Adrenal gland (tissue), 9 donors: ENCODE measurements at regions not wholly inside any gene's neighbourhood (a gene's known extent, or its start where the extent isn't known, plus 50 kb on each side); places are given as distances from the start of the nearest gene placed in this dataset.

Experiments
- DNase-seq, 7 donors: peaks; one replicate each; pipeline ENCODE4 v3.0.0-alpha.2; 2019 to 2020
- H3K27ac ChIP-seq, 5 donors: fragments of 200-600 bp; sonication (generic) in 4 of 5; 1 replicate in 3 of 5; 2 replicates in 2 of 5; pipeline versions ENCODE4 v1.5.1 to v1.8.0; 2016 to 2020; ENCODE audit warnings: mild to moderate bottlenecking in 1 of 5
- H3K27me3 ChIP-seq: fragments of 200-600 bp; 2 replicates; pipeline ENCODE4 v1.8.0; 2021
- H3K36me3 ChIP-seq, 2 donors: fragments of 200-600 bp; replicated peaks in 1 of 2; 1 replicate in 1 of 2; 2 replicates in 1 of 2; pipeline versions ENCODE4 v1.5.1 to v1.8.0; 2018 to 2022
- H3K4me1 ChIP-seq, 2 donors: fragments of 200-600 bp; replicated peaks in 1 of 2; 1 replicate in 1 of 2; 2 replicates in 1 of 2; pipeline versions ENCODE4 v1.5.1 to v1.8.0; 2018 to 2021
- H3K4me3 ChIP-seq, 4 donors: fragments of 200-600 bp; sonication (generic) in 3 of 4; one replicate each; pipeline ENCODE4 v1.5.1; 2016 to 2018
- H3K9me3 ChIP-seq, 3 donors: fragments of 200-600 bp; sonication (generic) in 1 of 3; replicated peaks in 1 of 3; 1 replicate in 2 of 3; 2 replicates in 1 of 3; pipeline versions ENCODE4 v1.5.1 to v1.8.0; 2016 to 2021
- POLR2A ChIP-seq, 2 donors: fragments of 450-650 bp; IDR thresholded peaks; one replicate each; pipeline ENCODE4 v1.6.1; 2017; ENCODE audit warnings: antibody characterized with exemption in 2 of 2, mild to moderate bottlenecking in 2 of 2, moderate library complexity in 1 of 2
- WGBS, 4 donors: extraction: QIAGEN DNeasy Blood & Tissue Kit in 2 of 4; methylation state at CpG; one replicate each; pipeline versions ENCODE4 v1.1.5 to v1.1.7; 2013 to 2017; 5-methylcytosine and 5-hydroxymethylcytosine counted together
- intact Hi-C, 2 donors: fragments of 100-400 bp; cut with DNase I; formaldehyde crosslinking; loops; one replicate each; pipeline versions ENCODE4 v1.14.1 to v1.15.0; 2022 to 2023
- TF ChIP-seq, protein P1 (sequence below), 6 experiments: fragments of 450-650 bp in 4 of 6; fragments of 200-600 bp in 2 of 6; sonication (generic) in 1 of 6; IDR thresholded peaks; 1 replicate in 5 of 6; 2 replicates in 1 of 6; pipeline versions ENCODE4 v1.5.1 to v1.8.0; 2016 to 2021; ENCODE audit warnings: antibody characterized with exemption in 6 of 6, mild to moderate bottlenecking in 2 of 6, moderate library complexity in 1 of 6
- donor health status: healthy with polysubstance abuse.
- donor health status: Bipolar disorder and iron deficiency.
- donor health status: DM: yes; HTN: yes; CAD: no.
- donor health status: DM: no; HTN: no; CAD: no.
- donor health status: DM: no; HTN: no; CAD: no.

DNA sequence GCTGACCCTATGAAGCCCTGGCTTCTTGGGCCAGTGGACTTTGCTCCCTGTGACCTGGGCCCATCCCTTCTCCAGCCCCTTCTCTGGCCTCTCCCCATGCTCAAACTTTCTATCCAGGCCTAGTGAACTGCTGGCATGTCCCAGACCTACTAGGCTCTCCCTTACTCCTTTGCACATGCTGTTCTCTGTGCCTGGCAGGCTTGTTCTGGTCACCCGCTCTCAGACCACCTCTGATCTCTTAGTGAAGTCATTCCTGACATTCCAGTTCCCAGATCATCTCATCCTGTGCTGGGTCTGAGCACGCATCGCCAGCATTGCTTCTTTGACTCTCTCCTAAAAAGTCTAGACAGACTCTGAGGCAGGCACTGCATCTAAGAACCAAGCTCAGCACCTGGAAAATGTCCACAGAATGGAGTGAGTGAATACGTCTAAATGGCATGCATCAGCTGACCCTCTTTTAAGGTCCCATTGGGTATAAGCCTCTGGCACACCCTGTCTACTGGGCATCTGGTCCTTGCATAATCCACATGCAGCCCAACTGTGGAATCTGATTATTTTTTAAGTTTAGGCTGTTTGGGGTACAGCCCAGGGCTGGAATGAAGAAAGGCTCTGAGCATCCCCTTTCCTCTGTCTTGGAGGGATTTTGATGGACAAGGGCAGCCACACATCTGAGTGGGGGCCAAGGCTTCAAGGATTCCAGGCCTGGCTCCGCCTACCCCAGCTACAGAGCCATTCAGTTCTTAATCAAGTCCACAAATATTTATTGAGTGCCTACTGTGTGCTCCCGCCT is 130.6 kb upstream of the HAAO start:
- peak overlapping the region in 3 of 5 donors; percentile 72 to 88 (median 78) for H3K27ac ChIP-seq
- no peaks in the 10 kb centered on the region for H3K27me3 ChIP-seq
- WGBS, 4 donors = 71 to 85% (median 81%) methylated on average over 5 to 6 of the region's 6 CpGs
- no peak overlapping the region for H3K4me3 ChIP-seq
- TF ChIP-seq, protein P1, sequence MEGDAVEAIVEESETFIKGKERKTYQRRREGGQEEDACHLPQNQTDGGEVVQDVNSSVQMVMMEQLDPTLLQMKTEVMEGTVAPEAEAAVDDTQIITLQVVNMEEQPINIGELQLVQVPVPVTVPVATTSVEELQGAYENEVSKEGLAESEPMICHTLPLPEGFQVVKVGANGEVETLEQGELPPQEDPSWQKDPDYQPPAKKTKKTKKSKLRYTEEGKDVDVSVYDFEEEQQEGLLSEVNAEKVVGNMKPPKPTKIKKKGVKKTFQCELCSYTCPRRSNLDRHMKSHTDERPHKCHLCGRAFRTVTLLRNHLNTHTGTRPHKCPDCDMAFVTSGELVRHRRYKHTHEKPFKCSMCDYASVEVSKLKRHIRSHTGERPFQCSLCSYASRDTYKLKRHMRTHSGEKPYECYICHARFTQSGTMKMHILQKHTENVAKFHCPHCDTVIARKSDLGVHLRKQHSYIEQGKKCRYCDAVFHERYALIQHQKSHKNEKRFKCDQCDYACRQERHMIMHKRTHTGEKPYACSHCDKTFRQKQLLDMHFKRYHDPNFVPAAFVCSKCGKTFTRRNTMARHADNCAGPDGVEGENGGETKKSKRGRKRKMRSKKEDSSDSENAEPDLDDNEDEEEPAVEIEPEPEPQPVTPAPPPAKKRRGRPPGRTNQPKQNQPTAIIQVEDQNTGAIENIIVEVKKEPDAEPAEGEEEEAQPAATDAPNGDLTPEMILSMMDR (IDR thresholded peaks at IDR 0.05) = no peak
- TF ChIP-seq POLR2A (IDR thresholded peaks at IDR 0.05) = no peak
- H3K9me3 ChIP-seq = no peaks in the 10 kb centered on the region
- intact Hi-C loops = loop anchor here in 1 of 2 donors (10.0 kb wide), 1 partner anchor 58 kb away; no protein-coding TSS in a partner anchor
- no peaks in the 10 kb centered on the region for H3K36me3 ChIP-seq
- peaks cover 9 to 51% of the 10 kb centered on the region in 2 donors for H3K4me1 ChIP-seq
- DNase-seq = no peak

DNA sequence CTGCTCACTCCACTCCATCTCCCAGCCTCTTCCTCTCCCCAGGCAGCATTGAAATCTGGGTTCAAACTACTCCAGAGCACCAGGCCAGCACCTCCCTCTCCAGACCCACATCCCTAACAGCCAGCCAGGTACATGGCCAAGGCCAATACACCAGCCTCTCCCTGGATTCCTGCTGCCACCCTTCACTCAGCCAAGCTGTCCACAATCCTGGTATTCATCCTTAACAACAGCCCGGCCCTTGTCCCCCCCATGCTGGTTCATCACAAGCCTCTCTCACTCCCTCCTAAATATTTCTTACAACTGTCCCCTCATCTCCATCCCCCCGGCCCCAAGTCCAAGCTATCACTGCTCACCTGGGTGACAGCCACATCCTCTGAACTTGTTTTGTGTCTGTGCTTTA is 129.9 kb upstream of the HAAO start:
- no peaks in the 10 kb centered on the region for H3K27me3 ChIP-seq
- no peak overlapping the region for H3K4me3 ChIP-seq
- 76 to 95% (median 87%) methylated on average over 2 of the region's 2 CpGs for WGBS, 4 donors
- H3K27ac ChIP-seq = peak overlapping the region in 3 of 5 donors; percentile 72 to 88 (median 78)
- DNase-seq = no peak
- TF ChIP-seq POLR2A (IDR thresholded peaks at IDR 0.05) = no peak
- TF ChIP-seq, protein P1 (IDR thresholded peaks at IDR 0.05) = no peak
- H3K4me1 ChIP-seq = peaks cover 9 to 47% of the 10 kb centered on the region in 2 donors
- H3K9me3 ChIP-seq = no peaks in the 10 kb centered on the region
- intact Hi-C loops = loop anchor here in 1 of 2 donors (10.0 kb wide), 1 partner anchor 57 kb away; no protein-coding TSS in a partner anchor
- H3K36me3 ChIP-seq = no peaks in the 10 kb centered on the region

DNA sequence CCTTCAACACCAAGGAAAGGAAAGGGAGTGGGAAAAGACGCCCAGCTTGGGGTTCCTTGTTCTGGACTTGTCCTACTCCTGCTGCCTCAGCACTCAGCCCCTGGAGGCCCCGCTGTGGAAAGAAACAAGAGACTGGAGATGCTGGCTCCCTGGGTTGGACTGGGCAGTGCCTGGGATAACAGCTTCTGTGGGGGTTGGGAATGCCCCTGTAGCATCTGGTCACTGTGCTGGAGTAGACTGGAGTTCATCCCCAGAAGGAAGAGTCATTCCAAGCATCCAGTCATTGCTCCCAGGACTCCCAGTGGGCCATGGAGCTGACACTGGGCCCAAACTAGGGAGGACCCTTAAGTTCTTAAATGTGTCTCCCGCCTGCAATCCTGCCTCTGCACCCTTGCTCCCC is 129.3 kb upstream of the HAAO start:
- intact Hi-C loops = loop anchor here in 1 of 2 donors (10.0 kb wide), 1 partner anchor 57 kb away; no protein-coding TSS in a partner anchor
- H3K4me1 ChIP-seq = peaks cover 9 to 42% of the 10 kb centered on the region in 2 donors
- peak overlapping the region in 2 of 5 donors; percentile 78 to 88 for H3K27ac ChIP-seq
- no peaks in the 10 kb centered on the region for H3K9me3 ChIP-seq
- H3K4me3 ChIP-seq = no peak overlapping the region
- H3K27me3 ChIP-seq = no peaks in the 10 kb centered on the region
- no peaks in the 10 kb centered on the region for H3K36me3 ChIP-seq
- no peak for DNase-seq
- 90 to 99% (median 94%) methylated on average over 2 to 3 of the region's 3 CpGs for WGBS, 4 donors
- TF ChIP-seq POLR2A (IDR thresholded peaks at IDR 0.05) = no peak
- TF ChIP-seq, protein P1 (IDR thresholded peaks at IDR 0.05) = no peak

DNA sequence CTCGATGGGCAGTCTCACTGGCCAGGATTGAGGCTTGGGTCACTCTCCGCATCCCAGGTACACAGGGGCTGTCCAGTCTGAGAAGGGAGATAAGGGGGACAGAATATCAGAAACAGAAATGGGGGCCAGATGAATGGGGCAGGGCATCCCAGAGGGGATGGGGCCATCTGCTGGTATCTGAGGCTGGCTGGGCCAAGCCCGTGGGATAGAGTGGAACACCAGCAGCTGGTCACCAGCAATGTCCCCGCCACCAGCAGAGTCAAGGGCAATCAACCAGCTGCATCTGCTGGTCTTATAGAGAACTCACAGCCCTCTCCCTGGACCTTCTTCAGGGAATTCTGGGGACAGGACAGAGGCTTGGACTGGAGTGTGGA is 128.8 kb upstream of the HAAO start:
- Histone ChIP-seq H3K27me3 (no peaks in the 10 kb centered on the region), H3K36me3 (no peaks in the 10 kb centered on the region), H3K9me3 (no peaks in the 10 kb centered on the region), H3K4me3 (no peak overlapping the region), H3K27ac (no peak overlapping the region), H3K4me1 (peaks cover 4 to 36% of the 10 kb centered on the region in 2 donors)
- intact Hi-C loops = loop anchor here in 1 of 2 donors (10.0 kb wide), 1 partner anchor 56 kb away; no protein-coding TSS in a partner anchor
- TF ChIP-seq POLR2A (IDR thresholded peaks at IDR 0.05) = no peak
- TF ChIP-seq, protein P1 (IDR thresholded peaks at IDR 0.05) = no peak
- no peak for DNase-seq
- 50 to 73% (median 69%) methylated on average over 2 to 4 of the region's 4 CpGs for WGBS, 4 donors
